ENCODE measurements at regions not wholly inside any gene's neighbourhood (a gene's known extent, or its start where the extent isn't known, plus 50 kb on each side); places are given as distances from the start of the nearest gene placed in this dataset.

GRCh38 chr14:56413721-56414120, 165.9 kb upstream of the TMEM260 start:
- ATAC-seq (ENCODE audit: insufficient read depth, low read depth) (peak; percentile 64), DNase-seq (peak; percentile 57)
- H3K27ac ChIP-seq (ENCODE audit: low read length), result peak overlapping the region; percentile 84
- no peaks in the 10 kb centered on the region for H3K9me3 ChIP-seq (ENCODE audit: insufficient read depth, low read length, severe bottlenecking)
- no peaks in the 10 kb centered on the region for H3K36me3 ChIP-seq (ENCODE audit: insufficient read depth, low read length)
- H3K4me1 ChIP-seq (ENCODE audit: insufficient read depth, low read length), result peaks cover 57% of the 10 kb centered on the region
- no peak overlapping the region for H2AFZ ChIP-seq (ENCODE audit: low read depth, low read length)
- H3K4me3 ChIP-seq (ENCODE audit: low read depth in 1 of 2, low read length in 2 of 2), result peak overlapping the region in 1 of 2 experiments; percentile 49; a peak in 2 of 4 replicates
- H4K20me1 ChIP-seq (ENCODE audit: insufficient read depth, low read length), result no peaks in the 10 kb centered on the region
- no peaks in the 10 kb centered on the region for H3K79me2 ChIP-seq (ENCODE audit: insufficient read depth, low read length)
- peak overlapping the region; percentile 82 for H3K4me2 ChIP-seq (ENCODE audit: insufficient read depth, low read length)
- TF ChIP-seq, protein P1, sequence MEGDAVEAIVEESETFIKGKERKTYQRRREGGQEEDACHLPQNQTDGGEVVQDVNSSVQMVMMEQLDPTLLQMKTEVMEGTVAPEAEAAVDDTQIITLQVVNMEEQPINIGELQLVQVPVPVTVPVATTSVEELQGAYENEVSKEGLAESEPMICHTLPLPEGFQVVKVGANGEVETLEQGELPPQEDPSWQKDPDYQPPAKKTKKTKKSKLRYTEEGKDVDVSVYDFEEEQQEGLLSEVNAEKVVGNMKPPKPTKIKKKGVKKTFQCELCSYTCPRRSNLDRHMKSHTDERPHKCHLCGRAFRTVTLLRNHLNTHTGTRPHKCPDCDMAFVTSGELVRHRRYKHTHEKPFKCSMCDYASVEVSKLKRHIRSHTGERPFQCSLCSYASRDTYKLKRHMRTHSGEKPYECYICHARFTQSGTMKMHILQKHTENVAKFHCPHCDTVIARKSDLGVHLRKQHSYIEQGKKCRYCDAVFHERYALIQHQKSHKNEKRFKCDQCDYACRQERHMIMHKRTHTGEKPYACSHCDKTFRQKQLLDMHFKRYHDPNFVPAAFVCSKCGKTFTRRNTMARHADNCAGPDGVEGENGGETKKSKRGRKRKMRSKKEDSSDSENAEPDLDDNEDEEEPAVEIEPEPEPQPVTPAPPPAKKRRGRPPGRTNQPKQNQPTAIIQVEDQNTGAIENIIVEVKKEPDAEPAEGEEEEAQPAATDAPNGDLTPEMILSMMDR (IDR thresholded peaks at IDR 0.05; ENCODE audit: borderline replicate concordance, extremely low read depth, low read length, poor library complexity, severe bottlenecking), result no peak
- TF ChIP-seq EZH2 (IDR thresholded peaks at IDR 0.05; ENCODE audit: borderline replicate concordance, low read depth, low read length, severe bottlenecking), result no peak
- H3K27me3 ChIP-seq (ENCODE audit: insufficient read depth, low read length, poor library complexity), result no peaks in the 10 kb centered on the region
- H3K9ac ChIP-seq (ENCODE audit: low read depth, low read length), result peak overlapping the region; percentile 39

DNA sequence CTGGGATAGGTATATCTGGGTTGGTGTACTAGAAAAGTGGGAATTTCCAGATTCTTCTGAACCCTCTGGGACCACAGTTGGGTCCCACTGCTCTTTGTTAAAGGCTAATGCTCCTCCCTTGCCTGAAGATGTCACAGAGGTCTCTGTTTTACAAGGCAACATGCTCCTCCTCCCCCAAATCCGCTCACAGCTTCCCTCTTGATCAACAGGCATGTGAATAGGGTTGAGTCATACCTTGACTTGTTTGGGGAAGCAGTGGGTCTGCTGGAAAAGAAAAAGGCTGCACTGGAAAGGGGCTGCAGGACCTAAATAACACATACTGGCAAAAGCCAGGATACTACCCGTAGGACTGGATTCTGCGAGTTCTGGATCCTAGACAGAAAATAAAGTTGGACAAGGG, 165.4 kb upstream of the TMEM260 start:
- no peaks in the 10 kb centered on the region for H4K20me1 ChIP-seq (ENCODE audit: insufficient read depth, low read length)
- peaks cover 57% of the 10 kb centered on the region for H3K4me1 ChIP-seq (ENCODE audit: insufficient read depth, low read length)
- no peaks in the 10 kb centered on the region for H3K79me2 ChIP-seq (ENCODE audit: insufficient read depth, low read length)
- no peak for TF ChIP-seq EZH2 (IDR thresholded peaks at IDR 0.05; ENCODE audit: borderline replicate concordance, low read depth, low read length, severe bottlenecking)
- TF ChIP-seq, protein P1 (IDR thresholded peaks at IDR 0.05; ENCODE audit: borderline replicate concordance, extremely low read depth, low read length, poor library complexity, severe bottlenecking), result no peak
- H3K27me3 ChIP-seq (ENCODE audit: insufficient read depth, low read length, poor library complexity), result no peaks in the 10 kb centered on the region
- DNase-seq, result peak; percentile 20
- no peaks in the 10 kb centered on the region for H3K36me3 ChIP-seq (ENCODE audit: insufficient read depth, low read length)
- no peak overlapping the region for H2AFZ ChIP-seq (ENCODE audit: low read depth, low read length)
- peak overlapping the region; percentile 82 for H3K4me2 ChIP-seq (ENCODE audit: insufficient read depth, low read length)
- H3K9ac ChIP-seq (ENCODE audit: low read depth, low read length), result 0 out of 2 replicates have a peak overlapping the region, but pooled peaks have one; percentile 7
- peak; percentile 10; the same call in 1 of the 3 replicates for ATAC-seq (ENCODE audit: insufficient read depth, low read depth)
- no peak overlapping the region for H3K4me3 ChIP-seq (ENCODE audit: low read depth in 1 of 2, low read length in 2 of 2)
- no peaks in the 10 kb centered on the region for H3K9me3 ChIP-seq (ENCODE audit: insufficient read depth, low read length, severe bottlenecking)
- H3K27ac ChIP-seq (ENCODE audit: low read length), result peak overlapping the region; percentile 84

GRCh38 chr14:56416213-56416612, 163.4 kb upstream of the TMEM260 start:
- H2AFZ ChIP-seq (ENCODE audit: low read depth, low read length), result no peak overlapping the region
- DNase-seq (no peak), ATAC-seq (ENCODE audit: insufficient read depth, low read depth) (no peak)
- no peaks in the 10 kb centered on the region for H3K79me2 ChIP-seq (ENCODE audit: insufficient read depth, low read length)
- H3K4me1 ChIP-seq (ENCODE audit: insufficient read depth, low read length), result peaks cover 45% of the 10 kb centered on the region
- H3K27ac ChIP-seq (ENCODE audit: low read length), result no peak overlapping the region
- H4K20me1 ChIP-seq (ENCODE audit: insufficient read depth, low read length), result no peaks in the 10 kb centered on the region
- no peak overlapping the region for H3K4me2 ChIP-seq (ENCODE audit: insufficient read depth, low read length)
- H3K9ac ChIP-seq (ENCODE audit: low read depth, low read length), result no peak overlapping the region
- H3K9me3 ChIP-seq (ENCODE audit: insufficient read depth, low read length, severe bottlenecking), result no peaks in the 10 kb centered on the region
- no peak overlapping the region for H3K4me3 ChIP-seq (ENCODE audit: low read depth in 1 of 2, low read length in 2 of 2)
- no peaks in the 10 kb centered on the region for H3K36me3 ChIP-seq (ENCODE audit: insufficient read depth, low read length)
- TF ChIP-seq, protein P1 (IDR thresholded peaks at IDR 0.05; ENCODE audit: borderline replicate concordance, extremely low read depth, low read length, poor library complexity, severe bottlenecking), result no peak
- TF ChIP-seq EZH2 (IDR thresholded peaks at IDR 0.05; ENCODE audit: borderline replicate concordance, low read depth, low read length, severe bottlenecking), result no peak
- H3K27me3 ChIP-seq (ENCODE audit: insufficient read depth, low read length, poor library complexity), result no peaks in the 10 kb centered on the region

DNA sequence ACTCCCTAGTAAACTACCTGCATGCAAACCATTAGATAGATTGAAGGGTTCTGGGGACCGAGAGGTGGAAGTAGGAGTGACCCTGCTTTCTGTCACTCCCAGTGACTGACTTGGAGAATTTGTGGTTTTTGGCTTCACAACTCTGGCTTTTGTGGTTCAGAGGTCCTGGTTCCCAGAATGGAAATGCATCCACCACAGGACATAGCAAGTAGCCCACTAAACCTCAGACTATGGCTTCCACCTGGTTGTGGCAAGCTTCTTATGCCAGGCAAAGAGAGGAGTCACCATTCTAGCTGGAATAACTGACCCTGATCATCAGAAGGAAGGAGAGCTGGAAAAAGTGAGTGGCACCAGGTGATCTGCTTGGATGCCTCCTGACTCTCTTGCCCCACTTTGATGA, 162.4 kb upstream of the TMEM260 start:
- H3K27ac ChIP-seq (ENCODE audit: low read length), result no peak overlapping the region
- no peak overlapping the region for H3K4me3 ChIP-seq (ENCODE audit: low read depth in 1 of 2, low read length in 2 of 2)
- H3K36me3 ChIP-seq (ENCODE audit: insufficient read depth, low read length), result no peaks in the 10 kb centered on the region
- H2AFZ ChIP-seq (ENCODE audit: low read depth, low read length), result no peak overlapping the region
- ATAC-seq (ENCODE audit: insufficient read depth, low read depth) (no peak), DNase-seq (no peak)
- H3K27me3 ChIP-seq (ENCODE audit: insufficient read depth, low read length, poor library complexity), result no peaks in the 10 kb centered on the region
- peaks cover 40% of the 10 kb centered on the region for H3K4me1 ChIP-seq (ENCODE audit: insufficient read depth, low read length)
- H3K4me2 ChIP-seq (ENCODE audit: insufficient read depth, low read length), result no peak overlapping the region
- no peak for TF ChIP-seq EZH2 (IDR thresholded peaks at IDR 0.05; ENCODE audit: borderline replicate concordance, low read depth, low read length, severe bottlenecking)
- TF ChIP-seq, protein P1 (IDR thresholded peaks at IDR 0.05; ENCODE audit: borderline replicate concordance, extremely low read depth, low read length, poor library complexity, severe bottlenecking), result no peak
- no peaks in the 10 kb centered on the region for H4K20me1 ChIP-seq (ENCODE audit: insufficient read depth, low read length)
- no peaks in the 10 kb centered on the region for H3K9me3 ChIP-seq (ENCODE audit: insufficient read depth, low read length, severe bottlenecking)
- no peak overlapping the region for H3K9ac ChIP-seq (ENCODE audit: low read depth, low read length)
- H3K79me2 ChIP-seq (ENCODE audit: insufficient read depth, low read length), result no peaks in the 10 kb centered on the region

All from DND-41 (cell line).